22Rv1 (cell line): ENCODE measurements at regions not wholly inside any gene's neighbourhood (a gene's known extent, or its start where the extent isn't known, plus 50 kb on each side); places are given as distances from the start of the nearest gene placed in this dataset.

ENCODE experiments used
- ZFX ChIP-seq: fragments of 450-650 bp; IDR thresholded peaks from 2 replicates; pipeline ENCODE4 v1.6.1; 2017; ENCODE audit warnings: antibody characterized with exemption, borderline replicate concordance
- TF ChIP-seq, protein P1 (sequence below): fragments of 450-650 bp; IDR thresholded peaks from 2 replicates; pipeline ENCODE4 v1.5.1; 2017; ENCODE audit warnings: mild to moderate bottlenecking

DNA sequence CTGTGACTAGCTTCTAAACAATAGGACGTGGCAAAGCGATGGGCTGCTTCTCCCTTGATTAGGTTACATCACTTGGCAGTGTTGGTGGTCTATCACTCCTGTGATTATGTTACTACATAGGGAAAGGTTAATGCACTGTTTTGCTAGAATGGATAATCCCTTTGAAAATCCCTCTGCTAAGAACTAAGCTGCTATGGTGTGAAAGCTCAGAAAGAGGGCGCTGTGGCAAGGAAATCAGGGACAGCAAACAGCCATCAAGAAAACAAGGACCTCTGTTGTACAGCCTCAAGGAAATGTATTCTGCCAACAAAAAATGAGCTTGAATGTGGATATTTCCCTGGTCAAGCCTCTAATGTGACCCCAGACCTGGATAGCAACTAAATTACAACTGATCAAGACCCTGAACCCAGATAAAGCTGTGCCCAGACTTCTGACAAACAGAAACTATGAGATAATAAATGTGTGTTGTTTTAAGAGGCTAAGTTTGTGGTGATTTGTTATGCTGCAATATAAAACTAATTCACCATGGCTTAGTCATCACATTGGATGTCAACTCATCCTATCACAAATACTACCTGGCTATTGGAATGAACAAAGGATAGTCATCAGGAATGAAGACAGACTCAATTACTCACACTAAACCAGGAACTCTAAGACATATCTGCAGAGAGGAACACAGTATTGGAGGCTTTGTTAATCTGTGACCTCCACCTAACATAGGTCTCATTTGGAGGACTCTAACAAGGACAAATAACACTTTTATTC is 1215.9 kb downstream of the EFNA5 start:
- TF ChIP-seq, protein P1, sequence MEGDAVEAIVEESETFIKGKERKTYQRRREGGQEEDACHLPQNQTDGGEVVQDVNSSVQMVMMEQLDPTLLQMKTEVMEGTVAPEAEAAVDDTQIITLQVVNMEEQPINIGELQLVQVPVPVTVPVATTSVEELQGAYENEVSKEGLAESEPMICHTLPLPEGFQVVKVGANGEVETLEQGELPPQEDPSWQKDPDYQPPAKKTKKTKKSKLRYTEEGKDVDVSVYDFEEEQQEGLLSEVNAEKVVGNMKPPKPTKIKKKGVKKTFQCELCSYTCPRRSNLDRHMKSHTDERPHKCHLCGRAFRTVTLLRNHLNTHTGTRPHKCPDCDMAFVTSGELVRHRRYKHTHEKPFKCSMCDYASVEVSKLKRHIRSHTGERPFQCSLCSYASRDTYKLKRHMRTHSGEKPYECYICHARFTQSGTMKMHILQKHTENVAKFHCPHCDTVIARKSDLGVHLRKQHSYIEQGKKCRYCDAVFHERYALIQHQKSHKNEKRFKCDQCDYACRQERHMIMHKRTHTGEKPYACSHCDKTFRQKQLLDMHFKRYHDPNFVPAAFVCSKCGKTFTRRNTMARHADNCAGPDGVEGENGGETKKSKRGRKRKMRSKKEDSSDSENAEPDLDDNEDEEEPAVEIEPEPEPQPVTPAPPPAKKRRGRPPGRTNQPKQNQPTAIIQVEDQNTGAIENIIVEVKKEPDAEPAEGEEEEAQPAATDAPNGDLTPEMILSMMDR = peak; percentile 77
- no peak for TF ChIP-seq ZFX
